H9 (cell line): ENCODE measurements at regions not wholly inside any gene's neighbourhood (a gene's known extent, or its start where the extent isn't known, plus 50 kb on each side); places are given as distances from the start of the nearest gene placed in this dataset.

ENCODE experiments used
- DNase-seq: peaks from one replicate; pipeline ENCODE4 v3.0.0-alpha.2; 2017
- H2AFZ ChIP-seq: one replicate; pipeline ENCODE4 v1.6.1; 2013; ENCODE audit warnings: mild to moderate bottlenecking, low read length, control low read depth, moderate library complexity
- H2AK5ac ChIP-seq: 2 replicates; pipeline ENCODE4 v1.6.1; 2013; ENCODE audit warnings: low read length, control low read depth, mixed read lengths; ENCODE audit not compliant: insufficient read length
- H2BK120ac ChIP-seq: one replicate; pipeline ENCODE4 v1.6.1; 2013; ENCODE audit warnings: low read depth, mild to moderate bottlenecking, low read length, control low read depth, inconsistent platforms; ENCODE audit not compliant: poor library complexity, severe bottlenecking
- H2BK12ac ChIP-seq: 2 replicates; pipeline ENCODE4 v1.6.1; 2013; ENCODE audit warnings: low read length, control low read depth, mixed read lengths, low read depth; ENCODE audit not compliant: insufficient read length
- H2BK15ac ChIP-seq: 2 replicates; pipeline ENCODE4 v1.6.1; 2013; ENCODE audit warnings: low read depth, low read length, control low read depth
- H2BK20ac ChIP-seq: one replicate; pipeline ENCODE4 v1.6.1; 2013; ENCODE audit warnings: low read depth, mild to moderate bottlenecking, low read length, control low read depth, inconsistent platforms; ENCODE audit not compliant: poor library complexity, severe bottlenecking
- H2BK5ac ChIP-seq: 2 replicates; pipeline ENCODE4 v1.6.1; 2013; ENCODE audit warnings: low read length, control low read depth, mixed read lengths; ENCODE audit not compliant: insufficient read length
- H3K14ac ChIP-seq: 2 replicates; pipeline ENCODE4 v1.6.1; 2013; ENCODE audit warnings: low read length, control low read depth; ENCODE audit not compliant: insufficient read depth
- H3K18ac ChIP-seq: 2 replicates; pipeline ENCODE4 v1.6.1; 2013; ENCODE audit warnings: low read depth, mild to moderate bottlenecking, mixed read lengths, low read length, control low read depth; ENCODE audit not compliant: insufficient read length
- H3K23ac ChIP-seq: 2 replicates; pipeline ENCODE4 v1.6.1; 2013; ENCODE audit warnings: low read length, control low read depth, mixed read lengths, low read depth; ENCODE audit not compliant: insufficient read length
- H3K23me2 ChIP-seq: 2 replicates; pipeline ENCODE4 v1.6.1; 2013; ENCODE audit warnings: low read depth, mild to moderate bottlenecking, mixed read lengths, low read length, control low read depth; ENCODE audit not compliant: insufficient read length, poor library complexity, severe bottlenecking
- H3K27ac ChIP-seq: 2 replicates; pipeline ENCODE4 v1.5.1; 2013; ENCODE audit warnings: low read length, control low read depth, mixed read lengths, low read depth; ENCODE audit not compliant: insufficient read length
- H3K27me3 ChIP-seq: 2 replicates; pipeline ENCODE4 v1.6.1; 2013; ENCODE audit warnings: low read length, control low read depth, inconsistent platforms; ENCODE audit not compliant: insufficient read depth
- H3K4ac ChIP-seq: 2 replicates; pipeline ENCODE4 v1.6.1; 2013; ENCODE audit warnings: low read depth, mild to moderate bottlenecking, control low read depth, inconsistent platforms, low read length, moderate library complexity
- H3K4me1 ChIP-seq: 2 replicates; pipeline ENCODE4 v1.6.1; 2013; ENCODE audit warnings: low read length, control low read depth, inconsistent platforms; ENCODE audit not compliant: insufficient read depth
- H3K4me2 ChIP-seq: 2 replicates; pipeline ENCODE4 v1.6.1; 2013; ENCODE audit warnings: low read length, control low read depth, mixed read lengths; ENCODE audit not compliant: insufficient read length, insufficient read depth
- H3K56ac ChIP-seq: 2 replicates; pipeline ENCODE4 v1.6.1; 2013; ENCODE audit warnings: low read depth, mild to moderate bottlenecking, mixed read lengths, low read length, control low read depth; ENCODE audit not compliant: insufficient read length
- H3K79me1 ChIP-seq: 2 replicates; pipeline ENCODE4 v1.6.1; 2013; ENCODE audit warnings: low read depth, mild to moderate bottlenecking, moderate library complexity, low read length, control low read depth, inconsistent platforms; ENCODE audit not compliant: insufficient read depth, poor library complexity, severe bottlenecking
- H3K79me2 ChIP-seq: 2 replicates; pipeline ENCODE4 v1.6.1; 2013; ENCODE audit warnings: low read length, control low read depth, inconsistent platforms; ENCODE audit not compliant: insufficient read depth
- H3K9ac ChIP-seq: 2 replicates; pipeline ENCODE4 v1.6.1; 2013; ENCODE audit warnings: low read length, control low read depth, mixed read lengths; ENCODE audit not compliant: insufficient read length; ENCODE audit errors: extremely low read depth
- H3K9me3 ChIP-seq: one replicate; pipeline ENCODE4 v1.6.1; 2013; ENCODE audit warnings: low read depth, low read length, inconsistent platforms; ENCODE audit not compliant: control insufficient read depth
- H3T11ph ChIP-seq: one replicate; pipeline ENCODE4 v1.6.1; 2013; ENCODE audit warnings: mild to moderate bottlenecking, low read length, control low read depth, inconsistent platforms
- H4K20me1 ChIP-seq: one replicate; pipeline ENCODE4 v1.6.1; 2013; ENCODE audit not compliant: control insufficient read depth, insufficient read length, insufficient read depth
- H4K5ac ChIP-seq: 2 replicates; pipeline ENCODE4 v1.6.1; 2013; ENCODE audit warnings: low read depth, mild to moderate bottlenecking, mixed read lengths, low read length, control low read depth; ENCODE audit not compliant: insufficient read length
- H4K8ac ChIP-seq: replicated peaks from 2 replicates; pipeline ENCODE4 v1.6.1; 2013; ENCODE audit warnings: low read length, control low read depth, mixed read lengths, low read depth; ENCODE audit not compliant: insufficient read length
- H4K91ac ChIP-seq: 2 replicates; pipeline ENCODE4 v1.6.1; 2013; ENCODE audit warnings: low read depth, mild to moderate bottlenecking, moderate library complexity, mixed read lengths, low read length, control low read depth; ENCODE audit not compliant: insufficient read length
- H3K27ac Mint-ChIP-seq, 3 experiments: 2 replicates in 2 of 3; 3 replicates in 1 of 3; pipeline ENCODE4 v1.8.0; 2020 to 2021; ENCODE audit warnings: mixed read lengths in 3 of 3, mild to moderate bottlenecking in 1 of 3, moderate library complexity in 1 of 3
- H3K27me3 Mint-ChIP-seq: 2 replicates; pipeline ENCODE4 v1.8.0; 2021; ENCODE audit warnings: low read depth, mild to moderate bottlenecking, moderate library complexity, mixed read lengths
- H3K36me3 Mint-ChIP-seq, 3 experiments: 2 replicates in 2 of 3; 3 replicates in 1 of 3; pipeline ENCODE4 v1.8.0; 2020 to 2021; ENCODE audit warnings: low read depth in 3 of 3, mixed read lengths in 3 of 3; ENCODE audit not compliant: insufficient read depth in 1 of 3
- H3K4me1 Mint-ChIP-seq, 2 experiments: 2 replicates each; pipeline ENCODE4 v1.8.0; 2020; ENCODE audit warnings: mixed read lengths in 2 of 2
- H3K4me3 Mint-ChIP-seq, 2 experiments: 2 replicates in 1 of 2; 3 replicates in 1 of 2; pipeline ENCODE4 v1.8.0; 2020 to 2021; ENCODE audit warnings: mild to moderate bottlenecking in 2 of 2, mixed read lengths in 2 of 2, moderate library complexity in 1 of 2
- H3K9me3 Mint-ChIP-seq, 2 experiments: 2 replicates in 1 of 2; 3 replicates in 1 of 2; pipeline ENCODE4 v1.8.0; 2020; ENCODE audit warnings: mild to moderate bottlenecking in 2 of 2, mixed read lengths in 2 of 2, moderate library complexity in 1 of 2
- CTCF ChIP-seq: fragments of 200-600 bp; sonication (generic); conservative IDR thresholded peaks from 3 replicates; pipeline ENCODE4 v1.8.0; 2021; ENCODE audit warnings: antibody characterized with exemption, mild to moderate bottlenecking
- WGBS: extraction: QIAGEN DNeasy Blood & Tissue Kit; methylation state at CpG from one replicate; pipeline ENCODE4 v1.1.7; 2013; ENCODE audit warnings: missing lambda C conversion rate, low lambda C conversion rate, mixed read lengths; ENCODE audit not compliant: insufficient read length; ENCODE audit errors: extremely low coverage; 5-methylcytosine and 5-hydroxymethylcytosine counted together

DNA sequence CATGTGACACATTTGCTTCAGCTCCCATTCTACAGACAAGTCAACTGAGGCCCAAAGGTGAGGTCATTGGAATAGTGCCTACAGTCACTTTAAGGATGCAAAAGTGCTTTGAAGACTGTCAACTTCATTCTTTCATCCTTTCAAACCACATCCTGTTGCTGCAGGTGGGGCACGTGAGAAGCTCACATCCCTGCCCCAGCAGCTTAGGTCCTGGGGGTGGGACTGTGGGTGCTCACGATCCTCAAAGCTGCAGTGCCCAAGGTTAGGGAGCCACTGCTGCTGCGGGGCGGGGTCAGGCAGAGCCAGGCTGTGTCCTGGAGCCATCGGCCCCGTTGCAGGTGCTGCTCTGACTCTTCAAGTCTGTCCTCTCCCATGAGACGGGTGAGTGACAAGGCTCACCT, 57.9 kb upstream of the IER5L start:
- no peaks in the 10 kb centered on the region for H3K9me3 ChIP-seq
- H4K5ac ChIP-seq, result no peak overlapping the region
- H2BK120ac ChIP-seq, result no peak overlapping the region
- no peak overlapping the region for H3K23ac ChIP-seq
- no CpG with 5 or more reads among the region's 7 CpGs for WGBS
- no peaks in the 10 kb centered on the region for H3K4me1 ChIP-seq
- H2BK20ac ChIP-seq, result no peak overlapping the region
- H3K9ac ChIP-seq, result no peak overlapping the region
- no peak overlapping the region for H2AFZ ChIP-seq
- no peaks in the 10 kb centered on the region for H4K20me1 ChIP-seq
- H3K36me3 Mint-ChIP-seq, result peaks cover 0 to 2% (median 0%) of the 10 kb centered on the region in 3 experiments; a peak in 1 of 7 replicates
- H2BK5ac ChIP-seq, result no peak overlapping the region
- H3K14ac ChIP-seq, result no peak overlapping the region
- no peak overlapping the region for H3K56ac ChIP-seq
- H2AK5ac ChIP-seq, result no peak overlapping the region
- no peak overlapping the region for H3K27ac ChIP-seq
- H4K91ac ChIP-seq, result no peak overlapping the region
- no peaks in the 10 kb centered on the region for H3K27me3 ChIP-seq
- H3K4ac ChIP-seq, result no peak overlapping the region
- H3K9me3 Mint-ChIP-seq, result no peaks in the 10 kb centered on the region
- no peaks in the 10 kb centered on the region for H3K79me1 ChIP-seq
- no peak for TF ChIP-seq CTCF
- H3K4me1 Mint-ChIP-seq, result peaks cover 12 to 14% of the 10 kb centered on the region in 2 experiments
- no peak overlapping the region for H3K18ac ChIP-seq
- peaks cover 10% of the 10 kb centered on the region for H3K27me3 Mint-ChIP-seq
- no peak overlapping the region for H4K8ac ChIP-seq
- H3K79me2 ChIP-seq, result no peaks in the 10 kb centered on the region
- H3K4me2 ChIP-seq, result no peak overlapping the region
- H3T11ph ChIP-seq, result no peak overlapping the region
- H3K4me3 Mint-ChIP-seq, result no peak overlapping the region
- H3K27ac Mint-ChIP-seq, result no peak overlapping the region
- no peak overlapping the region for H2BK15ac ChIP-seq
- no peak overlapping the region for H2BK12ac ChIP-seq
- DNase-seq, result no peak
- H3K23me2 ChIP-seq, result no peaks in the 10 kb centered on the region
